ENCODE measurements at regions not wholly inside any gene's neighbourhood (a gene's known extent, or its start where the extent isn't known, plus 50 kb on each side); places are given as distances from the start of the nearest gene placed in this dataset.

GRCh38 chr10:123494301-123494808 is 171.8 kb upstream of the GPR26 start:
- no peak for DNase-seq (ENCODE audit: low read depth in 2 of 2)

GRCh38 chr10:123496375-123496774 is 169.8 kb upstream of the GPR26 start:
- no peak for DNase-seq (ENCODE audit: low read depth in 2 of 2)

GRCh38 chr10:123496996-123497660 is 169.0 kb upstream of the GPR26 start:
- DNase-seq (ENCODE audit: low read depth in 2 of 2) = no peak

DNA sequence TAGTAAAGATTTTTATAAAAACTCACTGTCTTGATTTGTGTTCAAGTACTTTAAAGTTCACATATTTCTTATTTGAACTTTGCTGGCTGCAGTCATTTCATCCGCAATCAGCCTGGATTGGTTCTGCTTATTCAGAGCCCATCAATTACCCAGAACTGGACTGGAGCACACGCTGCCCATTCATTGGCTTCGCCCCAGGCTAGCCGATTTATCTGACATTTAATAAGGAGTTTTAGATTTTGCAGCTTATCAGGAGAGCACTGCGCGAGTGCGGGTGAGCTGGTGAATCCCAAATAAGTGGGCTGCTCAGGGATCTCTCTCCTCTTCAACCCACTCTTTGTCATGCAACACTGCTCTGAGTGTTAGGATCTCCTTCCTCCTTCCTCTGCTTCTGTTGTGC is 166.0 kb upstream of the GPR26 start:
- DNase-seq (ENCODE audit: low read depth in 2 of 2) = no peak

- no peak for DNase-seq (ENCODE audit: low read depth in 2 of 2)
Observed at GRCh38 chr10:123501148-123501547, 165.0 kb upstream of the GPR26 start.

- DNase-seq (ENCODE audit: low read depth in 2 of 2) = no peak
Observed at GRCh38 chr10:123502983-123503382, 163.2 kb upstream of the GPR26 start.

- DNase-seq (ENCODE audit: low read depth in 2 of 2) = no peak
Observed at GRCh38 chr10:123506455-123506854, 159.7 kb upstream of the GPR26 start.

- no peak for DNase-seq (ENCODE audit: low read depth in 2 of 2)
Observed at GRCh38 chr10:123507298-123507697, 158.9 kb upstream of the GPR26 start.

DNA sequence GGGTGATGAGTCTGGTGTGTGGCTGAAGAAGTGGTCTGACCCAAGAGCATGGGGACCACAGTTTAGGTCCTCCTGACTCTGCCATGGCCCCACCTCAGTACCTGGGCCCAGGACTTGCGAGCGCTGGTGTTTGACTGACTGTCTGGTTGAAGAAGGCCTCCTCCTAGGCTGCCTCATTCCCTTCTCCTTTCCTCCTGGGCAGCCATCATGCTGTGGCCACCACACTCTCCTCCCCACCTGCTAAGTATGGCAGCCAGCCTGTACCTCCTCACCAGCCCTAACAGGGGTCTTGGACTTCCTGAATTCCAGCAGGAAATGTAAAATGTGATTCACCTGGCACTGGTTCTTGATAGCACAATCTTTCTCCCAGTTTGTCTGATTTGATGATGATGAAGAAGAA is 156.8 kb upstream of the GPR26 start:
- no peak for DNase-seq (ENCODE audit: low read depth in 2 of 2)

DNA sequence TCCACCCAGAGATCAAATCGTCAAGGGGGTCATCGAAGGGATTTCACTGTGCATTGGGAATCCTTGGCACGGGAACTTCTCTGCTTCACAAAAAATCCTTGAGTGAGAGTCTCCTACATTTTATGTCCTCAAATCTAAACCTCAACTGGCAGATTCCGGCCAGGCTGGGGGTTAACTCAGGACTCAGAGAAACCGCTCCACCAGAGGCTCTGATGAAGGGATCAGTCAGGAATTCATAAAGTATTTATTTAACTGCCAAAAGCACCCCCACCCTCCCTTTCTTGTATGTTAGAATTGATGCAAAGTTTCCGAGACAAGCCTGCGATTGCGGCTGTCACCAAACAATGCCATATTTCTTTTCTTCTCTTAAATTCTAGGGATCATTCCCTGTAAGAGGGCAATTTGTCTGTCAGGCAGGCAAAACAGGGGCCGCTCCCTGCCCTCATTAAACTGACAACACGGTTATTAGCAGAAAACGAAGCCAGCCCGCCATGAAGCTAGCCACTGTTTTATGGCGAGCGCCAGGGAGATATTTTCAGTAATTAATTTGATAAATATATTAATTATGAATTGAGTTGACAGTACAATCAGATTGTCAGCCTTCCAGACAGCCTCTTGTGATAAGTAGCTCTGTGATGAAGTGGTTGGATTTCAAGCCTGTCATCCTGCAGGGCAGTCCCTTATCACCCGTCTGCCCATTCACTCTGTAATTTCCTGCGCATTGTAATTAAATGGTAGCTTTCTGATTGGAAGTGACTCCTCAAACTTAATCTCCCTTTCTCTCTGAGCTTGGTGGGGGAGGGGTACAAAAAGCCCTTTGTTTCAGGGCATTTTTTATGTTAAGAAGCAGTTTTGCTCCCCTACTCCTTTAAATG is 153.0 kb upstream of the GPR26 start:
- no peak for DNase-seq (ENCODE audit: low read depth in 2 of 2)

DNA sequence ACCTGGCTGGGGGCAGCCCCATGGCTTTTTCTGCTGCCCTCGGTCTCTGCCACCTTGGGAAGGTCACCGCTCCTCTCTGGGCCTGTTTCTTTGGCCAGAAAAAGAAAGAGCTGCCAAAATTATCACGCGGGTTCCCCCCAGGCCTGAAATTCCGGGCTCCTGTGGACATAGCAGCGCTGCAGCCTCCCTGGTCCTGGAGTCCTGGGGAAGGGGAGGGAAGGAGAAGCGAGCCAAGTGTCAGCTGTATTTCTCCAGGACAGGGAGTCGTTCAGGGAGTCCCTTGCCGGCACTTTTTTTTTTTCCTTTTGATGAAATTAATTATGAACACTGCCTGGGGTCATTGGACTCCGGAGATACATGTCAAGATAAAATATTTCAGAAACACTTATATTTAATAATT is 152.3 kb upstream of the GPR26 start:
- DNase-seq (ENCODE audit: low read depth in 2 of 2) = no peak

DNA sequence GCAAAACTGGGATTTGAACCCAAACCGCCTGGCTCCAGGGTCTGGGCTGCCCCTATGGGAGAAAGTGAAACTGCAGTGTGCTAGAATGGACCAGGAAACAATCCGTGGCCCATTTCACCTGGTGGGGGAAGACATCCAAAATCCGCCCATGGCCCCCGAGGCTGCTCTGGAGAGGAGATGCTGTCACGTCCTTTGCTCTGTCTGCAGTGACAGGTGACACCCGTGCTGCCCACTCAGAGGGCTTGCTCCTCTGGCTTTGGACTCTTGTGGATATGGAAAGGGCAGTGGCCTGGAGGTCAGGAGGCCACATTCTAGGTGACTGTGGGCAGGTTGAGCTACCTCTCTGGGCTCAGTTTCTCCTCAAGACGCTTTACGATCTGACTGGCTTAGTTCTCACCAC is 151.2 kb upstream of the GPR26 start:
- DNase-seq (ENCODE audit: low read depth in 2 of 2) = no peak

DNA sequence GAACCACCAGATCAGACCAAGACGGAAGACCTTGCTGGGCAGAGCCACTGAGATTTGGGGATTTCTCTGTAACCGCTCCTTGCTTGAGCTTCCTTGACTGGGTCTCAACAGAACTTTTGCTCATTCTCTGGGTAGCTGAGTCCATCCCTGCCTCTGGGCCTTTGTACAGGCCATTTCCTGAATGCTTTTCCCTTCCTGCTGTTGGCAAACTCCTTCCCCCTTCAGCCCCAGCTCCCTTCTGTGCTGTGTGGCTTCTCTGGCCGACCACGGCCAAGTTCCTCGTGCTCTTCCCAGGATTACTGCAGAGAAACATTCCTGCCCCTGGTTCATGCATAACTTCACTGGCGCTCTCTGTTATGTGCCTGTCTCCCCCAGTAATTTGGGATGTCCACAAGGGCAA is 150.5 kb upstream of the GPR26 start:
- no peak for DNase-seq (ENCODE audit: low read depth in 2 of 2)

DNA sequence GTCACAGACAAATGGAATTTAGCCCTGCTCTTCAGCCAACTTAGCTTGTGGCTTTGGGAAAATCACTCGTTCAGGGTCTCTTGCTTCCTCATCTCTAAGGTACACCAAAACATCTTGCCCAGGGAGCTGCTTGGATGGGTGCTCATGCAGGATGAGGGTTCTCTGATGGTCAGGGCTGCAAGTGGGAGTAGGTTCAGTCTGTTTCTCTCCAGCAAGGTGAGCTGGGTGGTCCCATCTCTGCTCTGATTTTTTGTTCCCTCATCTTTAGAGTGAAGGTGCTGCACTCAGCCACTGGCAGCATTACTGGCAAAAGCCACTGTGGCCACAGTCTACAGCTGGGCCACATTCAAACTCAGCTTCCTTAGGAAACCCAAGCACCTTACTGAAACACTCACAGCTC is 149.9 kb upstream of the GPR26 start:
- DNase-seq (ENCODE audit: low read depth in 2 of 2) = no peak

GRCh38 chr10:123517426-123517825 is 148.7 kb upstream of the GPR26 start:
- DNase-seq (ENCODE audit: low read depth in 2 of 2) = no peak

DNA sequence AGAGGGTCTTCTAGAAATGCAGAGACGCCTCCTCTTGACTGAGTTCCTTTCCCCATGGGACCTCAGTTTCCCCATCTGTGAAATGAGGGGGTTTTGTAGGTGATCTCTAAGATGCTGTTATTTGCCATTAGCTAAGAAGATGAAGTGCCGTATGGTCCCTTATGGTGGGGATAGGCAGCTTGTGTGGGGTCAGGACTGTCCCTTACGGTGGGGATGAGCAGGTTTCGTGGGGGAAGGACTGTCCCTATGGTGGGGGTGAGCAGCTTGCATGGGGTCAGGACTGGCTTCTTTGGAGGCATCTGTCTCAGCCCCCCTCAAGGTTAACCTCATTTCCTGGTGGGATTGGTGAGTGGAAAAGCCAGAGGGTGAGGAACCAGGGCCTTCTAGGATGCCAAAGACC is 148.3 kb upstream of the GPR26 start:
- DNase-seq (ENCODE audit: low read depth in 2 of 2) = no peak

GRCh38 chr10:123518765-123519164 is 147.4 kb upstream of the GPR26 start:
- DNase-seq (ENCODE audit: low read depth in 2 of 2) = no peak

GRCh38 chr10:123519861-123520260 is 146.3 kb upstream of the GPR26 start:
- DNase-seq (ENCODE audit: low read depth in 2 of 2) = no peak

- DNase-seq (ENCODE audit: low read depth in 2 of 2) = no peak
Observed at GRCh38 chr10:123521076-123521475, 145.1 kb upstream of the GPR26 start.

- DNase-seq (ENCODE audit: low read depth in 2 of 2) = no peak
Observed at GRCh38 chr10:123521556-123521955, 144.6 kb upstream of the GPR26 start.

DNA sequence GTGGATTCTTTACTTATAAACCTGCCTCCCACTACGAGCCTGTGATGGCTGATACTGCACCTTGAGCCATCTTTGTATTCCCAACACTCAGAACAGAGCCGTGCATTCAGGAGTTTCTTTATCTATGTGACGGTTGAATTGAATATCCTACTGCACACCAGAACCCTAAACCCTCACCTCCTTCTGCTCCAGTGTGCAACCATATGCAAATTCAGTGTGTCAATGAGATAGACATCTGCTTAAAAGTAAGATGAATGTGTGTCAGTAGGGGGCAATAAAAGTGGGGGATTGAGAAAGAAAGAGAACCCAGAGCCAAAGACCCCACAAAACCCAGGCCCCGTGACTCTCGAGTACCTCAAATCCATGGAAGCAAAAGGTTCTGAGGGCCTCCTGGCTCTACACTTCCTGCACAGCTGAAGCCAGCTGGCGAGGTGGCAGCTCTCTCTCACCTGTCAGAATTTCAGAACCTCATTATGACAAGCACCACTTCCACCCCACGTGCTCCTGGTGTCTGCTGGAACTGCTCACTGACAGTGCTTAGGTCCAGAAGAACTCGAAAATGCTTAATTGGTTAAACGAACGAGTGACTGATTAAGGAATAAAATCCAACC is 143.3 kb upstream of the GPR26 start:
- DNase-seq (ENCODE audit: low read depth in 2 of 2) = no peak

DNA sequence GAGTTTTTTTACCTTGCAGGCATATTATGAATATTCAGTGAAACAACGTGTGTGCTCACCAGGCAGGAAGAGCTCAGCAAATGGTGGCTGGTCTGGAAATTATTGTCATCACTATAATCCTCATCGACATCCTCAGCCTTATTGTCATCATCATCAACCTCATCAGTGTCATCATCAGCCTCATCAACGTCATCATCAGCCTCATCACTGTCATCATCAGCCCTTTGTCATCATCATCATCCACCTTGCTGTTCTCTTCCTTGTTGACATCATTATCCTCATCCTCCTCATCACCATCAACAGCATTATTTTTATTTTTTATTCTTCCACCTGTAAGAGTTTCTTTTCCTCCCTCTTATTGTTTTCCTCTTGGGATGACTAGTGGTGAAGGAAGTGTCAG is 142.3 kb upstream of the GPR26 start:
- no peak for DNase-seq (ENCODE audit: low read depth in 2 of 2)
